ENCODE measurements at regions not wholly inside any gene's neighbourhood (a gene's known extent, or its start where the extent isn't known, plus 50 kb on each side); places are given as distances from the start of the nearest gene placed in this dataset.
"Not testable (repeated sequence)": the region's sequence is repeated elsewhere in the genome, so short reads cannot be mapped to it uniquely, and the experiment has no call there.

GRCh38 chr6:1215023-1215422 lies 96.9 kb upstream of the FOXQ1 start:
- ATAC-seq (ENCODE audit: insufficient read depth, low read depth) (no peak), DNase-seq (no peak)
- Histone ChIP-seq H3K4me3 (ENCODE audit: low read depth in 1 of 2, low read length in 2 of 2) (no peak overlapping the region), H3K36me3 (ENCODE audit: insufficient read depth, low read length) (no peaks in the 10 kb centered on the region), H3K27ac (ENCODE audit: low read length) (no peak overlapping the region), H3K4me2 (ENCODE audit: insufficient read depth, low read length) (no peak overlapping the region), H3K27me3 (ENCODE audit: insufficient read depth, low read length, poor library complexity) (peaks cover 3% of the 10 kb centered on the region), H3K9ac (ENCODE audit: low read depth, low read length) (no peak overlapping the region), H3K79me2 (ENCODE audit: insufficient read depth, low read length) (no peaks in the 10 kb centered on the region), H4K20me1 (ENCODE audit: insufficient read depth, low read length) (no peaks in the 10 kb centered on the region; the same call in 1 of the 2 replicates), H2AFZ (ENCODE audit: low read depth, low read length) (no peak overlapping the region), H3K9me3 (ENCODE audit: insufficient read depth, low read length, severe bottlenecking) (no peaks in the 10 kb centered on the region), H3K4me1 (ENCODE audit: insufficient read depth, low read length) (no peaks in the 10 kb centered on the region)
- TF ChIP-seq CTCF (IDR thresholded peaks at IDR 0.05; ENCODE audit: borderline replicate concordance, extremely low read depth, low read length, poor library complexity, severe bottlenecking) (no peak), EZH2 (IDR thresholded peaks at IDR 0.05; ENCODE audit: borderline replicate concordance, low read depth, low read length, severe bottlenecking) (no peak)

GRCh38 chr6:1212919-1213318 lies 99.0 kb upstream of the FOXQ1 start:
- H3K4me2 ChIP-seq (ENCODE audit: insufficient read depth, low read length) = no peak overlapping the region
- H3K36me3 ChIP-seq (ENCODE audit: insufficient read depth, low read length) = no peaks in the 10 kb centered on the region
- no peaks in the 10 kb centered on the region for H3K9me3 ChIP-seq (ENCODE audit: insufficient read depth, low read length, severe bottlenecking)
- H3K9ac ChIP-seq (ENCODE audit: low read depth, low read length) = no peak overlapping the region
- H3K27ac ChIP-seq (ENCODE audit: low read length) = no peak overlapping the region
- no peak overlapping the region for H2AFZ ChIP-seq (ENCODE audit: low read depth, low read length)
- H4K20me1 ChIP-seq (ENCODE audit: insufficient read depth, low read length) = no peaks in the 10 kb centered on the region; the same call in 1 of the 2 replicates
- DNase-seq (no peak), ATAC-seq (ENCODE audit: insufficient read depth, low read depth) (no peak)
- no peak for TF ChIP-seq CTCF (IDR thresholded peaks at IDR 0.05; ENCODE audit: borderline replicate concordance, extremely low read depth, low read length, poor library complexity, severe bottlenecking)
- no peak for TF ChIP-seq EZH2 (IDR thresholded peaks at IDR 0.05; ENCODE audit: borderline replicate concordance, low read depth, low read length, severe bottlenecking)
- no peaks in the 10 kb centered on the region for H3K4me1 ChIP-seq (ENCODE audit: insufficient read depth, low read length)
- H3K27me3 ChIP-seq (ENCODE audit: insufficient read depth, low read length, poor library complexity) = peaks cover 10% of the 10 kb centered on the region
- no peaks in the 10 kb centered on the region for H3K79me2 ChIP-seq (ENCODE audit: insufficient read depth, low read length)
- no peak overlapping the region for H3K4me3 ChIP-seq (ENCODE audit: low read depth in 1 of 2, low read length in 2 of 2)

GRCh38 chr6:1212138-1212537 lies 99.8 kb upstream of the FOXQ1 start:
- H3K36me3 ChIP-seq (ENCODE audit: insufficient read depth, low read length); H3K9me3 ChIP-seq (ENCODE audit: insufficient read depth, low read length, severe bottlenecking); H3K9ac ChIP-seq (ENCODE audit: low read depth, low read length); H4K20me1 ChIP-seq (ENCODE audit: insufficient read depth, low read length); H3K4me1 ChIP-seq (ENCODE audit: insufficient read depth, low read length); H3K27ac ChIP-seq (ENCODE audit: low read length); H3K27me3 ChIP-seq (ENCODE audit: insufficient read depth, low read length, poor library complexity); H3K79me2 ChIP-seq (ENCODE audit: insufficient read depth, low read length); H3K4me3 ChIP-seq (ENCODE audit: low read depth in 1 of 2, low read length in 2 of 2); ATAC-seq (ENCODE audit: insufficient read depth, low read depth); H2AFZ ChIP-seq (ENCODE audit: low read depth, low read length); DNase-seq; H3K4me2 ChIP-seq (ENCODE audit: insufficient read depth, low read length): not testable (repeated sequence)

GRCh38 chr6:1210631-1211030 lies 101.3 kb upstream of the FOXQ1 start:
- not testable (repeated sequence) for H3K4me1 ChIP-seq (ENCODE audit: insufficient read depth, low read length); H3K9ac ChIP-seq (ENCODE audit: low read depth, low read length); H3K79me2 ChIP-seq (ENCODE audit: insufficient read depth, low read length); H3K27ac ChIP-seq (ENCODE audit: low read length); H3K36me3 ChIP-seq (ENCODE audit: insufficient read depth, low read length); H3K4me3 ChIP-seq (ENCODE audit: low read depth in 1 of 2, low read length in 2 of 2); H3K9me3 ChIP-seq (ENCODE audit: insufficient read depth, low read length, severe bottlenecking); H2AFZ ChIP-seq (ENCODE audit: low read depth, low read length); ATAC-seq (ENCODE audit: insufficient read depth, low read depth); DNase-seq; H4K20me1 ChIP-seq (ENCODE audit: insufficient read depth, low read length); H3K4me2 ChIP-seq (ENCODE audit: insufficient read depth, low read length)
- H3K27me3 ChIP-seq (ENCODE audit: insufficient read depth, low read length, poor library complexity) = peaks cover 13% of the 10 kb centered on the region

Data from DND-41 (cell line).